Right lobe of liver (tissue), 6 donors: ENCODE measurements at regions not wholly inside any gene's neighbourhood (a gene's known extent, or its start where the extent isn't known, plus 50 kb on each side); places are given as distances from the start of the nearest gene placed in this dataset.

Experiments used
- ATAC-seq, 4 donors: fragments of 200-7000 bp; cut with Tn5 transposase; one replicate each; pipeline ENCODE4 v1.9.1; 2020; ENCODE audit warnings: mild to moderate bottlenecking in 4 of 4, moderate library complexity in 4 of 4
- DNase-seq, 3 donors: peaks; one replicate each; pipeline ENCODE4 v3.0.0-alpha.2; 2020
- H3K27ac ChIP-seq, 3 donors: fragments of 200-600 bp; one replicate each; pipeline ENCODE4 v1.8.0; 2022
- H3K27me3 ChIP-seq, 2 donors: fragments of 200-600 bp; one replicate each; pipeline ENCODE4 v1.8.0; 2022
- H3K36me3 ChIP-seq, 4 donors: fragments of 200-600 bp; sonication (generic) in 1 of 4; one replicate each; pipeline versions ENCODE4 v1.5.1 to v1.8.0; 2017 to 2022; ENCODE audit warnings: control low read depth in 1 of 4
- H3K4me1 ChIP-seq, 4 donors: fragments of 200-600 bp; sonication (generic) in 1 of 4; one replicate each; pipeline versions ENCODE4 v1.5.1 to v1.8.0; 2017 to 2022; ENCODE audit warnings: control low read depth in 1 of 4
- H3K4me3 ChIP-seq, 3 donors: fragments of 200-600 bp; one replicate each; pipeline ENCODE4 v1.8.0; 2022
- H3K9me3 ChIP-seq, 4 donors: fragments of 200-600 bp; sonication (generic) in 1 of 4; one replicate each; pipeline versions ENCODE4 v1.5.1 to v1.8.0; 2017 to 2022; ENCODE audit warnings: control low read depth in 1 of 4
- CTCF ChIP-seq, 4 donors: fragments of 200-600 bp in 3 of 4; fragments of 450-650 bp in 1 of 4; IDR thresholded peaks; one replicate each; pipeline versions ENCODE4 v1.5.1 to v1.8.0; 2016 to 2022; ENCODE audit warnings: antibody characterized with exemption in 4 of 4, mild to moderate bottlenecking in 2 of 4
- POLR2A ChIP-seq: fragments of 450-650 bp; IDR thresholded peaks from one replicate; pipeline ENCODE4 v1.6.1; 2017; ENCODE audit warnings: antibody characterized with exemption, mild to moderate bottlenecking
- WGBS: methylation state at CpG from one replicate; pipeline ENCODE4 v1.1.6; 2018; ENCODE audit warnings: low coverage, low lambda C conversion rate; ENCODE audit not compliant: insufficient coverage; ENCODE audit errors: missing lambda C conversion rate; 5-methylcytosine and 5-hydroxymethylcytosine counted together
- intact Hi-C, 2 donors: fragments of 100-400 bp; cut with DNase I; formaldehyde crosslinking; loops; one replicate each; pipeline versions ENCODE4 v1.11.2 to v1.14.1; 2022
- donor health status: DM: no; HTN: yes; CAD: no.
- donor health status: DM: no; HTN: no; CAD: no.
- donor health status: DM: no; HTN: no; CAD: no.
- donor health status: DM: no; HTN: yes; CAD: no.
- donor health status: DM: no; HTN: yes; CAD: no.

DNA sequence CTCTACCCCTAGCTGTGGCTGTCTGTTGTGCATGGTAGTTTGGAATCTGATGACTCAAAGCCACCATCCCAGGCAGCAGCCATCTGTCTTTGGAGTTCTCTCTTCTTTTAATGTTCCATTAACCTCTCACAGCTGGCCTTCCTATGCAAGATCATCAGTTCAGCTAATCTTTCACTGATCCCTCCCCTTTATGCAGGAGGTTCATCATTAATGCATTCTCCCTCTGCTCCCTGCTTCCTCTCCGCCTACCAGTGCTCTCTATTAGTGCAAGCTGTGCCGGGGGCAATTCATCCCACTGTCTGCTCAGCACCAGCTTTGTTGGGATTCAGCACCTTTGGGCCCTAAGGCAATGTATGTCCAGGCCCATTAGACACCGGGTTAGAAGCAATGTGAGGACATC, 413.0 kb upstream of the LRRC4C start:
- WGBS: 58% methylated on average over 3 of the region's 3 CpGs
- TF ChIP-seq POLR2A (no peak), CTCF (IDR thresholded peaks at IDR 0.05) (no peak)
- H3K27me3 ChIP-seq: no peaks in the 10 kb centered on the region
- DNase-seq (no peak), ATAC-seq (no peak)
- H3K9me3 ChIP-seq: no peaks in the 10 kb centered on the region
- no peaks in the 10 kb centered on the region for H3K36me3 ChIP-seq
- no peak overlapping the region for H3K4me3 ChIP-seq
- H3K27ac ChIP-seq: no peak overlapping the region
- no peaks in the 10 kb centered on the region for H3K4me1 ChIP-seq
- intact Hi-C loops: no loop called here

- Histone ChIP-seq H3K27ac (no peak overlapping the region), H3K4me3 (no peak overlapping the region), H3K36me3 (no peaks in the 10 kb centered on the region), H3K27me3 (no peaks in the 10 kb centered on the region), H3K9me3 (no peaks in the 10 kb centered on the region), H3K4me1 (no peaks in the 10 kb centered on the region)
- no peak for ATAC-seq
- WGBS: 54% methylated on average over 4 of the region's 4 CpGs
- TF ChIP-seq POLR2A (no peak), CTCF (IDR thresholded peaks at IDR 0.05) (no peak)
- intact Hi-C loops: no loop called here
- DNase-seq: no peak
These were observed 413.4 kb upstream of the LRRC4C start for GRCh38 chr11:41872870-41873269.

DNA sequence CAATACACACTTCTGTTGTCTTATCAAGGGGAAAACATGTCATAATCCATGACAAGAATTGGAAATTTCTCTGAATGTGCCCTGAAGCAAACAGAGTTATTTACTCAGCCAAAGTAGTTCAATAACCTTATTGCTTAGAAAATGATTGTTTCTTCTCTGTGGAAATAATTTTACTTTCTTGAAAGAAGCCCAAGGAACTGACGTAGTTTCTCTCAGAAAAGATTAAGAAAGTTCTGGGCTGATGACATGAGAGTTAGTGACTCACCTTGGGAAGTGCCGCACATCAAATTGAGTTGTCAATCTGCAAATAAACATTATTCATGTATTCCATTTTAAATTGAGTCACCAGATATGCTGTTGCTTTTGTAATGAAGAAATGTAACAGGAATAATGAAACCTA, 418.6 kb upstream of the LRRC4C start:
- TF ChIP-seq POLR2A (no peak), CTCF (IDR thresholded peaks at IDR 0.05) (no peak)
- Histone ChIP-seq H3K27ac (no peak overlapping the region), H3K9me3 (no peaks in the 10 kb centered on the region), H3K4me1 (no peaks in the 10 kb centered on the region), H3K36me3 (no peaks in the 10 kb centered on the region), H3K27me3 (no peaks in the 10 kb centered on the region), H3K4me3 (no peak overlapping the region)
- intact Hi-C loops: no loop called here
- DNase-seq (no peak), ATAC-seq (no peak)
- 79% methylated on average over 2 of the region's 2 CpGs for WGBS

DNA sequence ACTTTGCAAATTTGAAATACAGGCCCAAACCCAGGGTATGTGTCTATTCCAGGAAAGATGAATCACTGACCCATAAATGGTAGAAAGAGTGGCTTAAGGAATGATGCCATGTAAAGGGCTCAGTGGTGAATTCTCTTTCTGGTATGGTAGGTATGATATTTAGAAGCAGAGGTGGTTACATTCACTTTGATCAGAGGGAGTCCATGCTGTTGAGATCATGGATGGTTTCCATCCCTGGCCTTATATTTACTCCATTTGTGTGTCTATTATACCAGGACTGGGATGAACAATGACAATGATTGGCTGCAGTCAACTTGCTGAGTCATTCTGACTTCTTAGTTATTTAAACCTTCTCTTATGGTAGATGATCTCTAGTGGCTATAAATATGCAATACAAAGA, 419.8 kb upstream of the LRRC4C start:
- Histone ChIP-seq H3K4me1 (no peaks in the 10 kb centered on the region), H3K9me3 (no peaks in the 10 kb centered on the region), H3K4me3 (no peak overlapping the region), H3K36me3 (no peaks in the 10 kb centered on the region), H3K27me3 (no peaks in the 10 kb centered on the region), H3K27ac (no peak overlapping the region)
- DNase-seq (no peak), ATAC-seq (no peak)
- TF ChIP-seq CTCF (IDR thresholded peaks at IDR 0.05): no peak
- no peak for TF ChIP-seq POLR2A
- intact Hi-C loops: no loop called here

- ATAC-seq (no peak), DNase-seq (no peak)
- no peaks in the 10 kb centered on the region for H3K36me3 ChIP-seq
- H3K9me3 ChIP-seq: no peaks in the 10 kb centered on the region
- H3K27ac ChIP-seq: no peak overlapping the region
- H3K27me3 ChIP-seq: no peaks in the 10 kb centered on the region
- intact Hi-C loops: no loop called here
- H3K4me1 ChIP-seq: no peaks in the 10 kb centered on the region
- no peak overlapping the region for H3K4me3 ChIP-seq
- TF ChIP-seq CTCF (IDR thresholded peaks at IDR 0.05) (no peak), POLR2A (no peak)
These were observed 435.6 kb upstream of the LRRC4C start for GRCh38 chr11:41895081-41895480.
